SK-N-SH treated with all-trans-retinoic acid at 6 μM for 48 hours (cell line): ENCODE measurements at regions not wholly inside any gene's neighbourhood (a gene's known extent, or its start where the extent isn't known, plus 50 kb on each side); places are given as distances from the start of the nearest gene placed in this dataset.

ENCODE experiments used
- BACH2 ChIP-seq: fragments of 250-450 bp; sonication (Bioruptor Pico); IDR thresholded peaks from 2 replicates; pipeline ENCODE4 v1.9.0; 2021; ENCODE audit warnings: mild to moderate bottlenecking, borderline replicate concordance
- ESRRG ChIP-seq: fragments of 250-450 bp; sonication (Bioruptor Pico); IDR thresholded peaks from 2 replicates; pipeline ENCODE4 v1.6.1; 2021; ENCODE audit warnings: mild to moderate bottlenecking
- PATZ1 ChIP-seq: fragments of 250-450 bp; sonication (Bioruptor Pico); IDR thresholded peaks from 2 replicates; pipeline ENCODE4 v1.8.0; 2020; ENCODE audit warnings: mild to moderate bottlenecking, moderate library complexity, borderline replicate concordance

- TF ChIP-seq ESRRG (no peak), PATZ1 (CRISPR knock-in tag) (no peak), BACH2 (CRISPR knock-in tag) (no peak)
These were observed 91.7 kb upstream of the RAB6C start for GRCh38 chr2:129887688-129888266.
